Retina (tissue), 1 donor: ENCODE measurements at regions not wholly inside any gene's neighbourhood (a gene's known extent, or its start where the extent isn't known, plus 50 kb on each side); places are given as distances from the start of the nearest gene placed in this dataset.

ENCODE experiments used
- DNase-seq: peaks from one replicate; pipeline ENCODE4 v3.0.0-alpha.2; 2016

DNA sequence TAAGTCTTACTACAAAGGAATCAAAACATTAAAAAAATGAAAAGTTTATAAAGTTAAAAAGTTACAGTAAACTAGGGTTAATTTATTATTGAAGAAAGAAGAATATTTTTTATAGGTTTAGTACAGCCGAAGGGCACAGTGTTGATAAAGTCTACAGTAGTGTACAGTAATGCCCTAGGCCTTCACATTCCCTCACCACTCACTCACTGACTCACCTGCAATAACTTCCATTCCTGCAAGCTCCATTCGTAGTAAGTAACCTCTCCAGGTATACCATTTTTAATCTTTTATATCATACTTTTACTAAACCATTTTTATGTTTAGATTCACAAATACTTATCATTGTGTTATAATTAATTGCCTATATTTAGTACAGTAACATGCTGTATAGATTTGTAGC, 307.5 kb upstream of the FAM241A start:
- DNase-seq, result no peak

DNA sequence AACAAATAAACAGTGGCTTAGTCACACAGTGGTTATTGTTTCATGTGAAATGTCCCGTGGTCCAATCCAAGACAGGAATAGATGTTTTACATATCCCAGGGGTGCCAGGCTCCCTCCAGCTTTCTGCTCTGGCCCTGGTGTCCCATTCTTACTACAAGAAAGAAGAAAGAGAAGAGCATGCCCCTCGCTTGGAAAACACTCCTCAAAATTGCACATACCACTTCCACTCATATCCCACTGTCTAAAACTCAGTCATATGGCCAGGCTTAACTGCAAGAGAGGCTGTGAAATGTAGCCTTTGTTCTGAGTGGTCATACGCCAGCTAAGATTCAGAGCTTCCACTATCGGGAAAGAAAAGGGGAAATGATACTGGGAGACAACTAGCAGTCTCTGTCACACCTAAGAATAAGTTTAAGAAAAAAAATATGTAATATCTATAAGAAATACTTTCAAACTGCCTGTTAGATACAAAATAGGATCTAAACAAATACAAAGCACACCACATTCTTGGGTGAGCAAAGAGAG, 306.8 kb upstream of the FAM241A start:
- no peak for DNase-seq

DNA sequence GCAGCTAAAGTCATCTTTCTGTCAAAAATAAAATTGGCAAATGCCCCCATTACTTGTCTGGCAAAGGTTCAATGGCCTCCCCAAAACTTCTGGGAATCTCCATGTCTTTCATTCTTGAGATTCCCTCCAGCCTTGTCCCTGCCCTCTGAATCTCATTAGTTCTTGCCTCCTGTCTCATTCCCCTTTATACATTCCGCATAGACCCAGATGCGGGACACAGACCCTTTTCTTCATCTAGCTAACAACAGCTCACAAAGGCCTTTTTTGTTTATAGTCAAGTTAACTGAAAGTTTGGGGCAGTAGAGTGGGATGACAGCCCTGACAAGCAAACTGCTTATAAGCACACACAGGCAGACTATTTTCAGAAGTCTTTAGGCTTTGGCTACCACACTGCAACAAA, 306.1 kb upstream of the FAM241A start:
- peak; percentile 10 for DNase-seq

DNA sequence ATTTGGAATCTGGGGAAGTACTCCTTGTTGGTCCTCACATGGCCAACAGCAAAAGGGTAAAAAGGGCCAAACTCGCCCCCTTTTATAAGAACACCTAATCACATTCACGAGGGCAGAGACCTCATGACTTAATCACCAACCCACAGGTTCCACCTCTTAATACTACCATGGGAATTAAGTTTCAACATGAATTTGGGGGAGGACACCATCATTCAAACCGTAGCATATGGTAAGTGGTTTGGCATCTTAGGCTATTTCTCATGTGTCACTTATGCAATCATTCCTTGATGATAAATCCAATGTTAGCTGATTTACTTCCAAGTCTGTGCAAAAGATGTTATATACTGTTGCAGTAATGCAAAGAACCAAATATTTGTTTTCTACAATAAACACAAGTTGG, 302.9 kb upstream of the FAM241A start:
- no peak for DNase-seq

DNA sequence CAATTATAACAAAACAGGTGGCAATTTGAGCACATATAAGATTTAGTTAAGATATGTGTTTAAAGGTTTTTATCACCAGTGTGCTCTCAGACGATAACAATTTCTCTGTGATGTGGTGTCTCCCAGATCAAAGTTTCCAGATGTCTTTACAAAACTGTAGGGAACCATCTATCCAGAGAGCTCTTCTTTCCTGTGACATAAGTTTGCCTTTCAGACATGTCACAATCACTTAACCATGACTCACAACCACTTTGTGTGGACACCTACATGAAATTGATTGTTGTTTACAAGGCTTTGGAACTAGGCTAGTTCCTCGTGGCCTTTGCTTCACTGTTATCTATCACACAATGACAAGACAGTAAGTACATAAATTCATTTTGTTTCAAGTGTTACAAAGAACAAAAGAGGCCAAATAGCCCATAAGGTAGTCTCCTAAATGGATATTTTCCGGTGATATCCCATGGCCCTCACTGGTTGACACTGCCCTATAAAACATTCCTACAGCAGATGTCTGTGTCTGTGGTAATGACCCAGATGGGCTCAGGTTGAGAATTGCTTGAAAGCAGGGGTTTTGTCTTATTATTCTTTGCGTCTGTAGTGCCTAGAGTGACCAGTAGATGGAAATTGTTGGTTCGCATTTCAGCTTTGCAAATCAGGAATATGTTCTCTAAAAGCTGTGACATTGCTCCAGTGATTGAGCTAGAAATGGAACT, 297.8 kb upstream of the FAM241A start:
- no peak for DNase-seq

DNA sequence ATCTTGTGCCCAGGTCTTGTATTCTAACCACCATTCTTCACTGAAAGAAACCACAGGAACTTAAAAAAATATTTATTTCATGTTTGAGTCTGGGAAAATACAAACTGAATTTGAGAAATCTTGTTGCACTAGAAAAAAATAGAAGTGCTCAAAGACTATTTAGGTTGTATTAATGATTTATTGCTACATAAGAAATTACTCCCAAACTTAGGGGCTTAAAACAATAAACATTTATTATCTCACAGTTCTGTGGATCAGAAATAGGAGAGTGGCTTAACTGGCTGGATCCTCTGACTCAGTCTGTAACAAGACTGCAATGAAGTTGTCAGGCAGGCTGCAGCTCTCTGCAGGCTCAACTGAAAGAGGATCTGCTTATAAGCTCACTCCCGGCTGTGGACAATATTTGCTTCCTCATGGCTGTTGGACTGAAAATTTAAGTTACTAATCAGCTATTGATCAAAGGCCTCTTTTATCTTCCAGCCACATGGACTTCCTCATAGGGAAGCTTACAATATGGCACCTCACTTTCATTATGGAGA, 295.4 kb upstream of the FAM241A start:
- no peak for DNase-seq

DNA sequence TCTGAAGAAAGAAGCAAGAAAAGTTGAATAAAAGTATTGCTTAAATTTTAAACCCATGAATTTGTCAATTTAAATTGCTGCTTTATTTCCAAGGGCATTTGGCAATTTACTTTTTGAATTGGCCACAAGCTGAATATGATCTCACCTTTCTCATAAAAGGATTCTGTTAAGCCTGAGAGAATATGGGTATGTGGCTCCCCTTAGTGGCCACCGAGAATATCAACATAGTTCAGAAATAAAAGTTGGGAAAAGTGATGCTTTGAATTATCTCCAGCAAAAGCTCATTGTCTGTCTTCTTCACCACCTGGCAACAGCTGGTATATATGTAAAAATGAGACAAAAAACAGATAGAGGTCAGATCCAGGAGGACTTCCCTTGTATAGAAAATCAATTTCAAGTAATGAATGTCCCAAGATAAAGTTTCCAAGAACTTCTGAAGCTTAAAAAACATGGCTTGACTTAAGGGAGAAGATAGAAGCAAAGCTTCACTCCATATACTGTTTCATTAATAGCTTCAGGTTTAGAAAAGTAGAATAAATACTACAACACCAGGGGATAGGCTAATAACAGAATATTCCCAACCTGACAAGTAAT, 290.7 kb upstream of the FAM241A start:
- peak; percentile 39 for DNase-seq

DNA sequence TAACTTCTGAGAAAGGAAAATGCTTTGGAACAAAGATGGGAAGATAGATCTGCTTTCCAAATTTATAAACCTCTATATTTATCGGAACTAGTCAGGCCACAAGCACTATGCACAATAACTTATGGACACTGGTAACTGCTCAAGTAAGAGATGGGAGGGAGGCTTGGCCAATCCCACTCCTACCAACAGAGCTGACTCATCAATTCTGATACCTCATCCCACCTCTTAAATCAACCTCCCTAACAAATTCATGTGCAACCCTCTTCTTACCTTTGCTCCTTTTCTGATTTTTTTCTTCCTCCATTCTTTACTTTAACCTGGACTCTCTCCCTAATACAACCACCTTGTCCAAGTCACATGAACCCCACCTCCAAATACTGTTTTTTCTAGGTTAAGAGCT, 289.9 kb upstream of the FAM241A start:
- DNase-seq, result no peak

DNA sequence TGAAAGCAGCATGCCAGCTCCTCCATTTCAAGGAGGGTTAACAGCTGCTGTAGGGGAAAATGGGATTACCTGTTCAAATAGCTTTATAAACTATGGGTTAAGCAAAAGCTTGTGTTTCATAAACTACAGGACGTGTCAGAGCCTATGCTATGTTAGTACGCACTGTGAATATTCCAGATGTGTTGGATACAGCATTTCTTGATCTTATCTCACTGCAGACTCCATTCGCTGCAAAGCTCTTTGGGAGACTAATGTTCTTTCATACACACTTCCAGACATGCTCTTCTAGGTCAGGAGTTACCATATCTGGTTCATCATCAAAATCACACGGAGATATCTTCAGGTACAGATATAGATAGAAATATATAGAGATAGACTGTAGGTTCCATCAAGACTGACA, 281.2 kb upstream of the FAM241A start:
- no peak for DNase-seq

DNA sequence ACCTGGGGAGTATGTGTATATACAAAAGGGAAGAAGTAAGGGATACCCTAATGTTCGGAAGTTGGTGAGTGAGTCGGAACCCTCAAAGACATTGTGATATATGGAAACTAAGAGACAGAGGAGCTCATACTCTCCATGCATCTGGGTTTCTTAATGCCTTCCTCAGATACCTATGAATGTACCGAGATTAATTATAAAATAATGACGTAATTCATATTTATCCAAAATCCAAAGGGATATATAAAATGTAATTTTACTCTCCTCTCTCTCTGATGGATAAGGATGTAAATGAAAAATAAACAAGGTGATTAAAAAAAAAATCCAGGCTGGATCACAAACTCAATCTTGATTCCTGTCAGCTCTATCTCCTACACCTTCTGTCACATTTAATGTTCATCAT, 275.9 kb upstream of the FAM241A start:
- no peak for DNase-seq

DNA sequence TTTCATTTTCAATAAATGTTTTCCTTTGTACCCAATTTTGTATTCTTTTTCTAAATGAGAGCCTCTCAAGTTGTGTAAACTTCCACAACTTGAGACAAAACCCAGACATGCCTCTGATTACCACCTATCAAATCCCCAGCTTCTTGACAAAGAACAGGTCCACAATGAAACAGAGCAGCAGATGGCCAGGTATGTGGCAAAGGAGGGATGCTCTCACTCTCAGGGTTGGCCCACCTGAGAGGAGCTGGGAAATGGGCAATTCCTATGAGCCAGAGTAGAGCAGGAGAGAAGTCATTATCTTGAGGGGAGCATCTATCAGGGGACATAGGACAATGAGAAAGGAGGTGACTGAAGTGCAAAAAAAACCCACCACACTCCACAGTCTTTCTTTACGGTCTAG, 273.5 kb upstream of the FAM241A start:
- no peak for DNase-seq

DNA sequence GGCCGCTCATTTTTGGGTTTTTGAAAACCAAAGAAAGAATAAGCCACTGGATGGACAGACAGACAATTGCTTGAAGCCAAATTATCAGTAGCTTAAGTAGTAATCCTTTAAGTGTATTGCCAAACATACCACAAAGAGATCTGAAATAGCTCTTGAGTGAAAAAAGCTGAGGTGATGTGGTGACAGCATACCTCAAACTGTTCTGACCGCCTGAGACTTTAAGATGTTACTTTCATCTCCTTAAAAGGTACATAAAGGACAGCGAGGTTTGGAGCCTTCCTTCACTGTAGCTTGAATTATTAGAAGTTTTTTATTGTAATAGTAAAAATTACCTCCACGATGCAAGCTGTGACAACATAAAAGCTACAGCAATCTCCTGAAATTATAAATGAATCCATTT, 271.5 kb upstream of the FAM241A start:
- no peak for DNase-seq

DNA sequence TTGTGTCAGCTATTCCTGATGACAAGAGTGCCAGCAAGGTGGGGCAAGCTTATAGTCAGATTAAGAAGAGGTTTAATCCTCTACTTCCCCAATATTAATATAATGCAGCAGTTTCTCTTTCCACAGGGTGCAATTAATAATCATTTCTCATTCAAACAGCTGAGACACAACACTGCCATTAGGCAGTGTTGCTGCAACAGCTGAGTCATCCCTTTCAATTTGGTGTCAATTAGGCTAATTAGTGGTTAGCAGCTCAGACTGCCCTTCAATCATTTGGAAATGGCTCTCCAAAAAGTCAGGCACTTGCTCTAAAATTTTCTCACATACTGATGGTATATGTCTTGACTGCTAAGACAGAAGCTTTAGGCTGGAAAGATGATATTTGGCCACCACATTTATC, 265.7 kb upstream of the FAM241A start:
- DNase-seq, result no peak

DNA sequence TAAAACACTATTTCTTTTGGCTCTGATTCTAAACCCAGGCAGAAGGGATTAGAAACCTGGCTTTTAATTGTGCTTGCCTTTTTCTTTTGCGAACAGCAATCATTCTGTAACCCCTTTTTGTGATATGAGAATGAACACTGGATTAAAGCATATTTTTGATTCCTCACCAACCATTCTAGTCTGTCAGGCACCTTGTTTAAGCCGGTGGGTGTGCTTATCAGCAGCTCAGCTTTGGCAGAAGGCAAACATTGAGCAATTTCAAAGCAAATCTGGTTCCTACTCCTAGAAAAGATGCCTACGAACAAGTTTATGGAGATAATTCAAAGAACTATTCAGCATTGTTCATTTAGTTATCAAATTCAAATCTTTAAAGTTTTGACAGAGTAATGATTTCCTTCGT, 265.1 kb upstream of the FAM241A start:
- DNase-seq, result no peak

DNA sequence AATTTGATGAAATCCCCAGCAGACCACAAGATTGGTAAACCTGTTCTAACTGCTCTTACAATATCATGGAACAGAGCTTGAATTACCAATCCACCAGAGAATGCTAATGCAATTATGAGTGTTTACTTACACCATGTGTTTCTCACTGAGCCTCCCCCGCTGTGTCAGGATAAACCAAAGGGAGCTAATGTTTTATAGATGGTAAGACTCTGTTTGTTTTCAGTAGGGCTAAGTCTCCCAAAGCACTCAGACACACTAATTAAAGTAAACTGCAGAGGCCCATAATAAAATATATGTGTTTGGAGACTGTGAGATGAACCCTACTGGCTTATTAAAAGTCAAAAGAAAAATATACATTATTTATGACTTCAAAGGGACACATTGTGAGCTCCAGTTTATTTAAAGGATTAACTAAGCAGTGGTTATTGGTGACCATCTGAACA, 261.7 kb upstream of the FAM241A start:
- DNase-seq, result peak; percentile 23

DNA sequence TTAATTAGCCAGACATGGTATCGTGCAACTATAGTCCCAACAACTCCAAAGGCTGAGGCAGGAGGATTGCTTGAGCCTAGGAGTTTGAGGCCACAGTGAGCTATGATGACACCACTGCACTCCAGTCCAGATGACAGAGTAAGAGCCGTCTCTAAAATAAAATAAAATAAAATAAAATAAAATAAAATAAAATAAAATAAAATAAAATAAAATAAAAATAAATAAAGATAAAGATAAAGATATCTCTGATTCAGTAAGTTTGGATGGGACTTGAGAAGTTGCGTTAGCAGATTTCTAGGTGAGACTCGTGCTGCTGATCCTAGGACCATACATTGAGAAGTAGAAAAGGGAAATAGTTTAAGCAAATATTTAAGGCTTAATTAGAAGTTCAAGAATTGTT, 254.8 kb upstream of the FAM241A start:
- DNase-seq, result no peak

DNA sequence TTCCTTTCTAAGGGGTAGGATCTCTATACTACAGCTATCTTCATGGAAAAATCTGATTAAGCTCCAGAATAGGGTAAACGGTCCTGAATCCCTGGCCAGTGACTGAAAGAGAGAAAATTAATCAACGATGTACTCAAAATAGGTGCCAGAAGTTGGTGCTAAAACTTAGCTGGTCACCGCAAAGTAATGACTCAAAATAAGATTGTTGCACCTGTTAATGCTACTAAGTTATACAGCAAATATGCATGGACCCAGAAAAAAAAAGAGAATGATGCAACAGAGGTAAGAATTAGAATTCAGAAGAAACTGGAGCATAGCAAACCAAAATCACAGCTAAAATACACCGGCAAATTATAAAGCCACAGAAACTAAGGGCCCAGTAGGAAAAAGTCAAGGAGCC, 239.7 kb upstream of the FAM241A start:
- no peak for DNase-seq

DNA sequence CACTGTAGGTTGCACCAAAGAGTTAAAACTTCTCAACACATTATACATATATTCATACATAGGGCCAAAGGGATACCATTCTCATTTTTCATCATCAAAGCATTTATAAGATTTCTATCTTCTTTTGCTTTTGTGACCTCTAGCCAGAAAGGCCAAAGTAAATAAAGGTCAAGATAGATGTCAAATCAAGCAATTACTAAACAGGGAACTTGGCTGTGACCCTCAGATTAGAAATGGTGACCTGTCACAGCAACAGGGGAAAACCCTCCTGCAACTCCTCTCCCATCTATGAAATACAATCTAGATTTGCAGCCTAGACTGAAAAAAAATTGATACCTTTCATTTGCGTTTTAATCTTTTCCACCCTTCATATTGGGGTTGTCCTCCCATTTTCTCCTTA, 225.6 kb upstream of the FAM241A start:
- DNase-seq, result no peak

DNA sequence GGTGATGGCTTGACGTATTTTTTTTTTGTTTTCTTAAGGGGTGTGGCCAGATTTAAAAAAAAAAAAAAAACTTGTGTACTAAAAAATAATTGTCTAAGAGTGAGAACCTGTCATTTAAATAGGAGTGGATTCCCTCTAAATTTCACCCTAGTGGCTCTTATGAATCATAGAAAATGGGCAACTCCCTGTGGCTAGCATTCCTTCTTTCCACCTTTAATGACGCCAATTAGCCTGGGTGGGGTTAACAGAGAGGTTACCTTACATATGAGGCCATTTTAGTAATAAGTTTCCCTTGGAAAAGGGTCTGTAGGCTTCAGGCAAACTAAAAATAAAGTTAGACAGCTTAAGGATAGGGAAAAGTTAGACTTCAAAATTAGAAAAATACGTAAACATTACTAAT, 223.5 kb upstream of the FAM241A start:
- DNase-seq, result no peak

DNA sequence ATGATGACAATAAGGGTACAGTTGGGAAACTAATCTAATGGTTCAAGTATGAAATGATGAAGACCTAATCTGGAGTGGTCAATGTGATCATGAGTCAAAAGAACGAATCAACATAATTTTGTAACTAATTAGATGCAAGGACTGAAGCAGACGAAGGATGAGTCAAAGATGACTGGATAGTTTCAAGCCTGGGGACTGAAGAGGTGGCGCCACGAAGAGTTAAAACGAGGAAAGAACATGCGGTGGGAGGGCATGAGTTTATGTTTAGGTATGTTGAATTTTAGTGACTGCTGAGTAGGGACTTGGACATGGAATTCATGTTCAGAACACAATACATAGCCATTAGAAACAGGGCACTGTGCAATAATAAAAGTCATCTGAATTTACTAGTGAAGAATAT, 221.5 kb upstream of the FAM241A start:
- DNase-seq, result no peak

DNA sequence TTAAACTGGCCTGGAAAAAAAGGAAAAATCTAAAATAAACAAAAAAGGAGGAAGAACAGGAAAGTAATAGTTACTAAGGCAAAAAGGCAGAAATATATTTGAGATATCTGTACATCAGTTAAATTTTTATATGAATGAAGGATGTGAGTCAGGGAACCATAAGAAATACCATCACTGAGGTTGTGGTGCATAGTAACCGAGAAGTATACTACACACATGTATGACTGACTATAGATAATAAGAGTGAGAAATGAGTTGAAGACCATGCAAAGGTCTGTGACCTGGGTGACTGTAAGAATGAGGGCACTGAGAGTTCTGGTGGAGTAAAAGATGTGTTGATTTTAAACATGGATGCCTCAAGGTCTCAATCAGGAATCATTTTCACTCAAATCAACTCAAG, 220.6 kb upstream of the FAM241A start:
- no peak for DNase-seq

DNA sequence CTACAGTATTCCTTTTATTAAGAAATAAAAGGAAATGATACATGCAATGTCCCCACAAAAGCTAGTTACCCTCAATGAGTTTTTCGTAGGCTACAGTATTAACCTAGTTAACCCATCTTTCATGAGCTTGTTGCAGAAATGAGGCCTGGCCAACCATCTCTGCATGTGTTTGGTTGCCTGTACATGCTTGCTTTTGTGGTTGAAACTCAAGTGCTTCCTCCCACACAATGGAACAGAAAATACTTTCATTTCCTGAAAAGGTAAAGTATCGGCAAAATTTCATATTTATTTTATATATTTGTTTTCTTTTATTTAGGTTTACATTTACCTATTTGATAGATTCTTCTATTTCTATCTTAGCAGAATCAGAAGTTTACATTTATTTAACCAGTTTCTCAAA, 214.6 kb upstream of the FAM241A start:
- no peak for DNase-seq

DNA sequence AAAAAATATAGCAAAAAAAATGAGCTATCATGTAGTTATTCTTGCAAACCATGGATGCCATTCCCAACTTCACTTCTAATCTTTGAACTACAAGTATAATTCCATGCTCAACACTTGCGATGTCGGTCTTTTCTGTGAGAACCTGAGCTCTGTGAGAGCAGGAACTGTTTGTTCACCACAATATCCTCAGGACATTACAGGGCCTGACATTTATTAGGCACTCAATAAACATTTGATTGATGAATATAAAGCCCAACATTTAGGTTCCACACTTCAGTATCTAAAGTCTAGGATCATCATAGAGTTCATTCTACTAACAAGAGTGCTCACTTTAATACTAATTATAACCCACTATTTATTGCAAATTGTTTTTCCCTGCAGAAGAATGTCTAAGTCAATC, 211.6 kb upstream of the FAM241A start:
- DNase-seq, result no peak

DNA sequence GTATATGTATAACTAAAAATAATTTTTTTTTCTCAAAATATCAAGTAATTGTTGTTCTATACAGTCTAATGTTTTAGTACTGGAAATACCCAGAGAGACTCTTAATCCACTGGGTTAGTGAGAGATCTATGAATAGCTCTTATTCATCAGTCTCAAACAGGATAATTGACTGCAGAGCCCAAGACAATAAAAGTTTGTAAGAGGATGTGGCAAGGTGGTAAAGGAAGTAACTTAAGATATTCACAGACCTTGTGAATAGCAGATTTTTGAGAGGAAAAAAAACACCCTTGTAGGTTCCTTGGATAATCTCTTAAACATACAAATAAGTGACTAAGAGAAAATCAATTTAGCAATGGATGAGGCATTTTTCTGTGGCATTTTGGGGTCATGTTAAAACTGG, 210.9 kb upstream of the FAM241A start:
- DNase-seq, result no peak

DNA sequence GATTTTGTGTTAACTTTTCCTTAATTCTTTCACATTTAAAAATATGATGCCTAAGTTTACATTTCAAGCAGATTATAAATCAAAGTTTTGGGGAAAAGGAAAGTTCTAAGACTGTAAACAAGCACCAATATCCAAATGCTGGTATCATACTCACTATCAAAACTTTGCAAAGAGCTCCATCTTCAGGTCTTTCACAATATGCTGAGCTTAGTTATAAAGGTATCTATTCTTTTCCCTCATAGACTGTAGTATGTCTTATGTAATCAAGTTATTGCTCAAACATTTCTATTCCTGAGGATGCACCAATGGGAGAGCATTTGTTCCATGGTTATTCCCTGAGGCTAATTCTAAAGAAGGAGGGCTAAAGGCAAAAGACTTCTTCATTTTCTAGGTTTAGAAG, 207.9 kb upstream of the FAM241A start:
- DNase-seq, result no peak
